Esophagus (tissue), 2 donors: ENCODE measurements at regions not wholly inside any gene's neighbourhood (a gene's known extent, or its start where the extent isn't known, plus 50 kb on each side); places are given as distances from the start of the nearest gene placed in this dataset.
A peak's percentile ranks its signal among the peaks of the same experiment; 100 is the strongest.

ENCODE experiments used
- H3K27ac ChIP-seq, 2 donors: one replicate each; pipeline ENCODE4 v1.5.1; 2013; ENCODE audit warnings: low read depth in 2 of 2, mild to moderate bottlenecking in 2 of 2, inconsistent platforms in 1 of 2, low read length in 1 of 2, moderate library complexity in 1 of 2
- H3K27me3 ChIP-seq, 2 donors: one replicate each; pipeline ENCODE4 v1.6.1; 2013; ENCODE audit warnings: low read length in 2 of 2, control low read depth in 1 of 2, mild to moderate bottlenecking in 1 of 2; ENCODE audit not compliant: insufficient read depth in 2 of 2, control insufficient read depth in 1 of 2
- H3K36me3 ChIP-seq, 2 donors: one replicate each; pipeline ENCODE4 v1.6.1; 2013; ENCODE audit warnings: low read length in 1 of 2; ENCODE audit not compliant: control insufficient read depth in 2 of 2, insufficient read depth in 2 of 2
- H3K4me1 ChIP-seq, 2 donors: one replicate each; pipeline ENCODE4 v1.6.1; 2013; ENCODE audit warnings: low read length in 1 of 2; ENCODE audit not compliant: control insufficient read depth in 2 of 2, insufficient read depth in 2 of 2
- H3K4me3 ChIP-seq, 2 donors: one replicate each; pipeline ENCODE4 v1.5.1; 2013; ENCODE audit warnings: low read length in 2 of 2, mild to moderate bottlenecking in 2 of 2, low read depth in 1 of 2, moderate library complexity in 1 of 2
- H3K9me3 ChIP-seq, 2 donors: one replicate each; pipeline ENCODE4 v1.6.1; 2013; ENCODE audit warnings: mild to moderate bottlenecking in 2 of 2, low read depth in 1 of 2, low read length in 1 of 2, moderate library complexity in 1 of 2; ENCODE audit not compliant: control insufficient read depth in 2 of 2, insufficient read depth in 1 of 2
- WGBS, 2 donors: extraction: QIAGEN DNeasy Blood & Tissue Kit; methylation state at CpG; one replicate each; pipeline ENCODE4 v1.1.7; 2013; 5-methylcytosine and 5-hydroxymethylcytosine counted together
- donor health status: healthy with polysubstance abuse.
- donor health status: Bipolar disorder and iron deficiency.

GRCh38 chr18:50444539-50444938 is 69.7 kb downstream of the SKA1 start:
- Histone ChIP-seq H3K36me3 (no peaks in the 10 kb centered on the region), H3K27ac (no peak overlapping the region), H3K4me3 (no peak overlapping the region), H3K27me3 (no peaks in the 10 kb centered on the region), H3K4me1 (no peaks in the 10 kb centered on the region), H3K9me3 (no peaks in the 10 kb centered on the region)
- WGBS, 2 donors, result 72 to 73% methylated on average over 2 of the region's 2 CpGs

GRCh38 chr18:50446629-50447028 is 71.8 kb downstream of the SKA1 start:
- Histone ChIP-seq H3K4me1 (no peaks in the 10 kb centered on the region), H3K27me3 (no peaks in the 10 kb centered on the region), H3K27ac (no peak overlapping the region), H3K36me3 (no peaks in the 10 kb centered on the region), H3K4me3 (no peak overlapping the region), H3K9me3 (no peaks in the 10 kb centered on the region)
- 87 to 89% methylated on average over 2 of the region's 2 CpGs for WGBS, 2 donors

GRCh38 chr18:50447102-50447741 is 72.4 kb downstream of the SKA1 start:
- H3K27me3 ChIP-seq, result no peaks in the 10 kb centered on the region
- no peak overlapping the region for H3K27ac ChIP-seq
- no peaks in the 10 kb centered on the region for H3K9me3 ChIP-seq
- no peaks in the 10 kb centered on the region for H3K36me3 ChIP-seq
- WGBS, 2 donors, result 85% methylated on average over 5 of the region's 5 CpGs
- no peak overlapping the region for H3K4me3 ChIP-seq
- no peaks in the 10 kb centered on the region for H3K4me1 ChIP-seq

- Histone ChIP-seq H3K4me3 (no peak overlapping the region), H3K27ac (no peak overlapping the region), H3K9me3 (no peaks in the 10 kb centered on the region), H3K36me3 (no peaks in the 10 kb centered on the region), H3K4me1 (no peaks in the 10 kb centered on the region), H3K27me3 (no peaks in the 10 kb centered on the region)
- 79 to 85% methylated on average over 1 of the region's 1 CpG for WGBS, 2 donors
Measured at GRCh38 chr18:50447952-50448351, 73.1 kb downstream of the SKA1 start.

- Histone ChIP-seq H3K27me3 (no peaks in the 10 kb centered on the region), H3K27ac (no peak overlapping the region), H3K36me3 (no peaks in the 10 kb centered on the region), H3K4me3 (no peak overlapping the region), H3K4me1 (no peaks in the 10 kb centered on the region), H3K9me3 (no peaks in the 10 kb centered on the region)
- WGBS, 2 donors, result 69 to 73% methylated on average over 7 of the region's 7 CpGs
Measured at GRCh38 chr18:50451100-50451842, 76.4 kb downstream of the SKA1 start.

GRCh38 chr18:50453014-50453680 is 78.3 kb downstream of the SKA1 start:
- Histone ChIP-seq H3K27ac (no peak overlapping the region), H3K27me3 (no peaks in the 10 kb centered on the region), H3K4me3 (no peak overlapping the region), H3K36me3 (no peaks in the 10 kb centered on the region), H3K9me3 (no peaks in the 10 kb centered on the region), H3K4me1 (no peaks in the 10 kb centered on the region)
- 36 to 50% methylated on average over 1 of the region's 1 CpG for WGBS, 2 donors

GRCh38 chr18:50453732-50454131 is 78.9 kb downstream of the SKA1 start:
- Histone ChIP-seq H3K9me3 (no peaks in the 10 kb centered on the region), H3K36me3 (no peaks in the 10 kb centered on the region), H3K27ac (peak overlapping the region in 1 of 2 donors; percentile 51), H3K4me1 (no peaks in the 10 kb centered on the region), H3K27me3 (no peaks in the 10 kb centered on the region), H3K4me3 (no peak overlapping the region)
- 68 to 77% methylated on average over 4 of the region's 4 CpGs for WGBS, 2 donors

GRCh38 chr18:50454387-50454988 is 79.6 kb downstream of the SKA1 start:
- Histone ChIP-seq H3K9me3 (no peaks in the 10 kb centered on the region), H3K27ac (peak overlapping the region in 1 of 2 donors; percentile 51), H3K4me1 (no peaks in the 10 kb centered on the region), H3K36me3 (no peaks in the 10 kb centered on the region), H3K27me3 (no peaks in the 10 kb centered on the region), H3K4me3 (no peak overlapping the region)
- 45 to 68% methylated on average over 10 of the region's 10 CpGs for WGBS, 2 donors

- H3K36me3 ChIP-seq, result no peaks in the 10 kb centered on the region
- H3K4me3 ChIP-seq, result no peak overlapping the region
- 78 to 80% methylated on average over 4 of the region's 4 CpGs for WGBS, 2 donors
- H3K9me3 ChIP-seq, result no peaks in the 10 kb centered on the region
- H3K27ac ChIP-seq, result no peak overlapping the region
- no peaks in the 10 kb centered on the region for H3K27me3 ChIP-seq
- no peaks in the 10 kb centered on the region for H3K4me1 ChIP-seq
Measured at GRCh38 chr18:50456285-50456684, 81.4 kb downstream of the SKA1 start.
